Fibroblast of gingiva (primary cell): ENCODE measurements at regions not wholly inside any gene's neighbourhood (a gene's known extent, or its start where the extent isn't known, plus 50 kb on each side); places are given as distances from the start of the nearest gene placed in this dataset.

ENCODE experiments used
- DNase-seq: peaks from one replicate; pipeline ENCODE4 v3.0.0-alpha.2; 2011; ENCODE audit warnings: low read depth

GRCh38 chr4:98758182-98758581 lies 99.8 kb upstream of the TSPAN5 start:
- no peak for DNase-seq

- DNase-seq, result no peak
Measured at GRCh38 chr4:98754736-98755135, 96.3 kb upstream of the TSPAN5 start.

- DNase-seq, result peak; percentile 39
Measured at GRCh38 chr4:98749206-98749605, 90.8 kb upstream of the TSPAN5 start.

- DNase-seq, result no peak
Measured at GRCh38 chr4:98748609-98749008, 90.2 kb upstream of the TSPAN5 start.

GRCh38 chr4:98747393-98748091 lies 89.1 kb upstream of the TSPAN5 start:
- DNase-seq, result no peak

- DNase-seq, result no peak
Measured at GRCh38 chr4:98746936-98747335, 88.5 kb upstream of the TSPAN5 start.

- no peak for DNase-seq
Measured at GRCh38 chr4:98746530-98746929, 88.1 kb upstream of the TSPAN5 start.

- peak; percentile 18 for DNase-seq
Measured at GRCh38 chr4:98745366-98745765, 87.0 kb upstream of the TSPAN5 start.

- no peak for DNase-seq
Measured at GRCh38 chr4:98744372-98745150, 86.2 kb upstream of the TSPAN5 start.

- DNase-seq, result no peak
Measured at GRCh38 chr4:98741952-98742351, 83.5 kb upstream of the TSPAN5 start.

GRCh38 chr4:98739751-98740150 lies 81.3 kb upstream of the TSPAN5 start:
- no peak for DNase-seq

GRCh38 chr4:98733601-98734000 lies 75.2 kb upstream of the TSPAN5 start:
- DNase-seq, result no peak

GRCh38 chr4:98728871-98729270 lies 70.5 kb upstream of the TSPAN5 start:
- DNase-seq, result no peak

GRCh38 chr4:98728433-98728832 lies 70.0 kb upstream of the TSPAN5 start:
- peak; percentile 13 for DNase-seq

- DNase-seq, result no peak
Measured at GRCh38 chr4:98722000-98722399, 63.6 kb upstream of the TSPAN5 start.

GRCh38 chr4:98720871-98721480 lies 62.6 kb upstream of the TSPAN5 start:
- no peak for DNase-seq

- no peak for DNase-seq
Measured at GRCh38 chr4:98716796-98717195, 58.4 kb upstream of the TSPAN5 start.

- no peak for DNase-seq
Measured at GRCh38 chr4:98712607-98713006, 54.2 kb upstream of the TSPAN5 start.

- DNase-seq, result peak; percentile 56
Measured at GRCh38 chr4:98711526-98711925, 53.1 kb upstream of the TSPAN5 start.

GRCh38 chr4:98710831-98711230 lies 52.4 kb upstream of the TSPAN5 start:
- peak; percentile 49 for DNase-seq
